Subcutaneous abdominal adipose tissue (tissue), 5 donors: ENCODE measurements at regions not wholly inside any gene's neighbourhood (a gene's known extent, or its start where the extent isn't known, plus 50 kb on each side); places are given as distances from the start of the nearest gene placed in this dataset.
"Not testable (repeated sequence)": the region's sequence is repeated elsewhere in the genome, so short reads cannot be mapped to it uniquely, and the experiment has no call there.

Experiments
- H3K27ac ChIP-seq: one replicate; pipeline ENCODE4 v1.7.0; 2013; ENCODE audit warnings: low read depth, mild to moderate bottlenecking, inconsistent platforms, low read length, moderate library complexity
- H3K27me3 ChIP-seq, 5 donors: one replicate each; pipeline ENCODE4 v1.7.0; 2013; ENCODE audit warnings: low read length in 5 of 5, inconsistent platforms in 1 of 5; ENCODE audit not compliant: control insufficient read depth in 5 of 5, insufficient read depth in 4 of 5
- H3K36me3 ChIP-seq, 5 donors: one replicate each; pipeline ENCODE4 v1.7.0; 2013; ENCODE audit warnings: low read length in 5 of 5; ENCODE audit not compliant: control insufficient read depth in 5 of 5, insufficient read depth in 5 of 5
- H3K4me1 ChIP-seq, 5 donors: one replicate each; pipeline ENCODE4 v1.7.0; 2013; ENCODE audit warnings: low read length in 5 of 5, mild to moderate bottlenecking in 3 of 5, moderate library complexity in 1 of 5; ENCODE audit not compliant: control insufficient read depth in 5 of 5, insufficient read depth in 5 of 5
- H3K4me3 ChIP-seq, 5 donors: one replicate each; pipeline ENCODE4 v1.7.0; 2013; ENCODE audit warnings: low read length in 5 of 5, low read depth in 1 of 5
- H3K9ac ChIP-seq, 5 donors: one replicate each; pipeline ENCODE4 v1.7.0; 2013; ENCODE audit warnings: low read length in 5 of 5, mild to moderate bottlenecking in 4 of 5, moderate library complexity in 3 of 5
- H3K9me3 ChIP-seq, 5 donors: one replicate each; pipeline ENCODE4 v1.7.0; 2013; ENCODE audit warnings: low read length in 5 of 5; ENCODE audit not compliant: control insufficient read depth in 5 of 5
- donor health status: healthy.
- donor health status: healthy.
- donor health status: healthy.
- donor health status: healthy.
- donor health status: healthy.

GRCh38 chr6:118708744-118709143, 57.4 kb upstream of the CEP85L start:
- H3K9me3 ChIP-seq, result no peaks in the 10 kb centered on the region
- H3K27ac ChIP-seq, result peak overlapping the region; percentile 33
- H3K9ac ChIP-seq, result peak overlapping the region in 4 of 5 donors; percentile 1 to 70 (median 48)
- H3K4me1 ChIP-seq, result peaks cover 1 to 25% (median 20%) of the 10 kb centered on the region in 5 donors
- no peaks in the 10 kb centered on the region for H3K27me3 ChIP-seq
- peak overlapping the region; percentile 60 to 78 (median 64) for H3K4me3 ChIP-seq
- H3K36me3 ChIP-seq, result no peaks in the 10 kb centered on the region

- peaks cover 1 to 25% (median 20%) of the 10 kb centered on the region in 5 donors for H3K4me1 ChIP-seq
- H3K9ac ChIP-seq, result no peak overlapping the region
- no peak overlapping the region for H3K4me3 ChIP-seq
- H3K36me3 ChIP-seq, result no peaks in the 10 kb centered on the region
- H3K9me3 ChIP-seq, result no peaks in the 10 kb centered on the region
- no peak overlapping the region for H3K27ac ChIP-seq
- H3K27me3 ChIP-seq, result no peaks in the 10 kb centered on the region
Measured at GRCh38 chr6:118708055-118708454, 56.7 kb upstream of the CEP85L start.

- Histone ChIP-seq H3K9ac (no peak overlapping the region), H3K4me3 (no peak overlapping the region), H3K4me1 (peaks cover 1 to 25% (median 20%) of the 10 kb centered on the region in 5 donors), H3K27me3 (no peaks in the 10 kb centered on the region), H3K36me3 (no peaks in the 10 kb centered on the region), H3K27ac (no peak overlapping the region), H3K9me3 (no peaks in the 10 kb centered on the region)
Measured at GRCh38 chr6:118706702-118707101, 55.3 kb upstream of the CEP85L start.

GRCh38 chr6:118705544-118706491, 54.4 kb upstream of the CEP85L start:
- no peaks in the 10 kb centered on the region for H3K36me3 ChIP-seq
- no peak overlapping the region for H3K27ac ChIP-seq
- peaks cover 1 to 25% (median 20%) of the 10 kb centered on the region in 5 donors for H3K4me1 ChIP-seq
- peak overlapping the region in 2 of 5 donors; percentile 40 to 44 for H3K4me3 ChIP-seq
- peaks cover 0 to 6% (median 0%) of the 10 kb centered on the region in 5 donors for H3K9me3 ChIP-seq
- H3K27me3 ChIP-seq, result no peaks in the 10 kb centered on the region
- H3K9ac ChIP-seq, result peak overlapping the region in 1 of 5 donors; percentile 6

- H3K27me3 ChIP-seq, result no peaks in the 10 kb centered on the region
- H3K36me3 ChIP-seq, result no peaks in the 10 kb centered on the region
Measured at GRCh38 chr6:118704915-118705314, 53.5 kb upstream of the CEP85L start.

GRCh38 chr6:118701260-118701659, 49.9 kb upstream of the CEP85L start:
- not testable (repeated sequence) for H3K4me3 ChIP-seq, H3K4me1 ChIP-seq, H3K27ac ChIP-seq, H3K27me3 ChIP-seq, H3K9ac ChIP-seq, H3K9me3 ChIP-seq, H3K36me3 ChIP-seq

More at GRCh38 chr6:118704915-118705314, 53.5 kb upstream of the CEP85L start:
- Histone ChIP-seq H3K27ac (no peak overlapping the region), H3K9ac (no peak overlapping the region), H3K9me3 (peaks cover 0 to 6% (median 0%) of the 10 kb centered on the region in 5 donors), H3K4me3 (no peak overlapping the region), H3K4me1 (peaks cover 1 to 22% (median 20%) of the 10 kb centered on the region in 5 donors)
